ENCODE measurements at regions not wholly inside any gene's neighbourhood (a gene's known extent, or its start where the extent isn't known, plus 50 kb on each side); places are given as distances from the start of the nearest gene placed in this dataset.

DNA sequence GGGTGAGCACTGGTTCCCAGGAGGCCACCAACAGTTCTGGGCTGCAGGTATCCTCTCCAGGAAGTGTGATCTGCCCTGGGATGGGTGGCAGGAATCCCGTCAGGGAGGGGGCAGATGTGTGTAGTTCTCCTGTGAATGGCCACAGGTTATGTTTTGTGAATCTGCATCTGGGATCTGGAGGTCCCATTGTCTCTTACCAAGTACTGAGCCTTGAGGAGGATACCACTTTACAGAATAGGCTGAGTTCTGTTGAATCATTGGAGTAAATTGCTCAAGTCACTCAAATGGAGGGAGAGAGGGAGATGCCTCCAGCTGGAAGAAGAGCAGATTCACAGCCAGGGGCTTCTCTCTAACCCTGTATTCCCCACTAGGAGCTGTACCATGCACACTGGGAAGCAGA, 168.2 kb downstream of the ANKRD30B start:
- DNase-seq (ENCODE audit: low spot score) (no peak), ATAC-seq (ENCODE audit: low FRiP score) (no peak)
- TF ChIP-seq, protein P1, sequence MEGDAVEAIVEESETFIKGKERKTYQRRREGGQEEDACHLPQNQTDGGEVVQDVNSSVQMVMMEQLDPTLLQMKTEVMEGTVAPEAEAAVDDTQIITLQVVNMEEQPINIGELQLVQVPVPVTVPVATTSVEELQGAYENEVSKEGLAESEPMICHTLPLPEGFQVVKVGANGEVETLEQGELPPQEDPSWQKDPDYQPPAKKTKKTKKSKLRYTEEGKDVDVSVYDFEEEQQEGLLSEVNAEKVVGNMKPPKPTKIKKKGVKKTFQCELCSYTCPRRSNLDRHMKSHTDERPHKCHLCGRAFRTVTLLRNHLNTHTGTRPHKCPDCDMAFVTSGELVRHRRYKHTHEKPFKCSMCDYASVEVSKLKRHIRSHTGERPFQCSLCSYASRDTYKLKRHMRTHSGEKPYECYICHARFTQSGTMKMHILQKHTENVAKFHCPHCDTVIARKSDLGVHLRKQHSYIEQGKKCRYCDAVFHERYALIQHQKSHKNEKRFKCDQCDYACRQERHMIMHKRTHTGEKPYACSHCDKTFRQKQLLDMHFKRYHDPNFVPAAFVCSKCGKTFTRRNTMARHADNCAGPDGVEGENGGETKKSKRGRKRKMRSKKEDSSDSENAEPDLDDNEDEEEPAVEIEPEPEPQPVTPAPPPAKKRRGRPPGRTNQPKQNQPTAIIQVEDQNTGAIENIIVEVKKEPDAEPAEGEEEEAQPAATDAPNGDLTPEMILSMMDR (IDR thresholded peaks at IDR 0.05): no peak

DNA sequence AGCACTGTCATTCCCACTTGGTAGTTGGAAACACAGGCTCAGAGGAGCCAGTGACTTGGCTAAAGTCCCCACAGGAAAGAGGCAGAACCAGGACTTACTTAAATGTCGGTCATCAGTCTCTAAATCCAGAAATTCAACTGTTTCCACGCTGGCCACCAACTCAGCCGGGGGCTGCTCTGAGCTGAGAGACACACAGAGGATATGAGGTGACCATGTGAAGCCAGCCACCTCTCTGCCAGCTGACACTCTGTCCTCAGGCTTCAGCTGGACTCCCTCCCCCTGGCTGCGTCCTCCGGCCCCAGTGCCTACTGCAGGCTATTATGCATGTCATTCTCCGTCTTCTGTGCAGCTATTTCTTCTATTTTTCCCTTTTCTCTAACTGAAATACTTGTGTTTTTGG, 168.9 kb downstream of the ANKRD30B start:
- DNase-seq (ENCODE audit: low spot score): no peak
- TF ChIP-seq, protein P1 (IDR thresholded peaks at IDR 0.05): no peak
- ATAC-seq (ENCODE audit: low FRiP score): no peak

DNA sequence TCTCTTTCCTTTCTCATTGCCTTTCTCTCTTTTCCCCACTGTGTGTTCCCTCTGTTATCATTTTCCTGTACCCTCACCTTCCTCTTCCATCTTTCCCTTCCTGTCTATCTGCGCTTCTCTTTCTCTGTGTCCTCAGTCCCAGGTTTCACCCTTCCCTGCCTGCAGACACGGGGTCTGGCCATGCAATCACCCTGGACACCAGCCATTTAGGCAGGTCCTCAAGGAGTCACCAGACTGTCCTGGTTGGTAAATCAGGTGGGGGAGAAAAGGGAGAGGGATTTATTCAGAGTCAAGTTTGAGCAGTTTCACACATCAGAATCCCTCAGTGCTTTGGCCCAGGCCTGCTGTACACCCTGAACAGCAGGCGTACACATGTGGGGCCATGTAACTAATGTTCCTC, 169.3 kb downstream of the ANKRD30B start:
- TF ChIP-seq, protein P1 (IDR thresholded peaks at IDR 0.05): no peak
- DNase-seq (ENCODE audit: low spot score) (no peak), ATAC-seq (ENCODE audit: low FRiP score) (no peak)

DNA sequence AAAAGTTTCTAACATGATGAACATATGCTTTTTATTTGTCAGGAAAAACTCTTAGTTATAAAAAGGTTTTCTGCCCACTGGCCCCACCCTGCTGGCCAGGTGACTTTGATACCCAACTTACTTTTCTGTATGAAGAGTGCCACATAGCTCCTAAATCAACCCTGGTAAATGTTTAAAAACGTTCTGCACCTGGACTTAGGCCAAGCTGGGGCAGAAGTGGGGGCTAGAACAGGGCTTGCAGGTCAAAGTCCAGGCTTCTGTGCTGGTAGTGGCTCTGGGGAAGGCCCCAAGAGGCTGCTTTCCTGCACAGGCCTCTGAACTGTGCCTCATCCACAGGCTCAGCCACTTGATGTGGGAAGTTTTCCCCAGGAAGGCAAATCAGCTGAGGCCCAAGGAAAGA, 171.7 kb downstream of the ANKRD30B start:
- DNase-seq (ENCODE audit: low spot score): no peak
- TF ChIP-seq, protein P1 (IDR thresholded peaks at IDR 0.05): no peak
- no peak for ATAC-seq (ENCODE audit: low FRiP score)

DNA sequence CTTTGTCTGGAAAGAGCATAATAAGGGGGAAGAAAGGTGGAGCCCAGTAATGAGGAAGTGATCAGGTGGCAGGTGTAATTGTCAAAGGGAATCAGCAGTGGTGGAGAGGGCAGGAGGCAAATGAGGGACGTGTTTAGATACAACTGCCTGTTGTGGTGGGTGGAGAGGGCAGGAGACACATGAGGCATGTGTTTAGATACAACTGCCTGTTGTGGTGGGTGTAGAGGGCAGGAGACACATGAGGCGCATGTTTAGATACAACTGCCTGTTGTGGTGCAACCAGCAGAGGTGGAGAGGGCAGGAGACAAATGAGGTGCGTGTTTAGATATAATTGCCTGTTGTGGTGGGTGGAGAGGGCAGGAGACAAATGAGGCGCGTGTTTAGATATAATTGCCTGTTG, 173.1 kb downstream of the ANKRD30B start:
- ATAC-seq (ENCODE audit: low FRiP score) (no peak), DNase-seq (ENCODE audit: low spot score) (no peak)
- TF ChIP-seq, protein P1 (IDR thresholded peaks at IDR 0.05): no peak

DNA sequence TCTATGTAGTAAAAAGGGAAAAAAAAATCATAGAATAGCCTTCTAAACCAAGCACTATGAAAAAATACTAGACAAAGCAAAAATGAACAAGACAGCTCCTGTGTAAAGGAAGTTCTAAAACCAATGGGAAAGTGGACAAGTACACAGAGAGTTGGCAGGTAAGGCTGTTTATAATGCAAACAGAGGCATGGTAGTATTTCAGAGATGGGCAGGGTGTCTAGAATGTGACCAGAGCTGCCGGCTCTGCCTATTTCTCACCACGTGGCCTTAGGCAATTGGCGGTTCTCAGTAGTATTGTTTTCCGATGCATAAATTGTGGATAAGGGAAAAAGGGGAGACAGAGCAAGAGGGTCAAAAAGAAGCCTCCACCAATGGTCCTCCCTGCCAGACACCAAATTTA, 173.6 kb downstream of the ANKRD30B start:
- no peak for ATAC-seq (ENCODE audit: low FRiP score)
- TF ChIP-seq, protein P1 (IDR thresholded peaks at IDR 0.05): no peak

DNA sequence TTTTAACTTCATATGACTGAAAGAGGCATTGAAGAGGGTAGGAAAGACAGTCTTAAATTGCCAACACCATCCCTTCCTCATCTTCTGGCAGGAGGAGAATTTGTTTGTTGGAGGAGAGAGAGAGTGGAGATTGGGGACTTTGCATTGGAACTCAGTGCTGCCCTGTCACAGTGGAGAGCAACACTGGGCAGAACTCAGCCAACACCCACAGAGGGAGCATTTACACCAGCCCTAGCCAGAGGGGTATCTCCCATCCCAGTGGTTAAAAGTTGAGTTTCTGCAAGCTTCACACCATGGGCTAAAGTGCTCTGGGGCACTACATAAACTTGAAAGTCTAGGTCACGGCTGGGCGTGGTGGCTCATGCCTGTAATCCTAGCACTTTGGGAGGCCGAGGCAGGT, 174.1 kb downstream of the ANKRD30B start:
- no peak for DNase-seq (ENCODE audit: low spot score)
- ATAC-seq (ENCODE audit: low FRiP score): no peak
- TF ChIP-seq, protein P1 (IDR thresholded peaks at IDR 0.05): no peak

More for the DNA sequence above, 173.6 kb downstream of the ANKRD30B start:
- DNase-seq (ENCODE audit: low spot score): no peak
